H1 (cell line): ENCODE measurements at regions not wholly inside any gene's neighbourhood (a gene's known extent, or its start where the extent isn't known, plus 50 kb on each side); places are given as distances from the start of the nearest gene placed in this dataset.

Source experiments
- CTCF ChIA-PET: fragments of 300-600 bp; sonication (Branson Sonifier 250); formaldehyde crosslinking; loops from one replicate; lab custom pipeline; 2021; ENCODE audit not compliant: partially characterized antibody; lab: Charles Lee
- POLR2A ChIA-PET: fragments of 300-600 bp; sonication (Branson Sonifier 250); formaldehyde crosslinking; loops from one replicate; lab custom pipeline; 2021; ENCODE audit warnings: inconsistent platforms; ENCODE audit not compliant: partially characterized antibody; lab: Charles Lee
- DNase-seq, 2 experiments: peaks; one replicate each; pipeline versions ENCODE4 v3.0.0 to v3.0.0-alpha.2; 2010 to 2022; ENCODE audit warnings: low spot score in 2 of 2, low read depth in 1 of 2, mixed read lengths in 1 of 2
- FAIRE-seq: peaks from 2 replicates; lab custom pipeline; 2011; peaks lifted over from hg19 to GRCh38; lab: Jason Lieb, UNC
- H2AFZ ChIP-seq: 2 replicates; pipeline ENCODE4 v1.8.1; 2012; ENCODE audit warnings: low read length, inconsistent platforms
- H2AK5ac ChIP-seq: 2 replicates; pipeline ENCODE4 v1.6.1; 2013; ENCODE audit warnings: low read depth, low read length
- H2BK120ac ChIP-seq: replicated peaks from 2 replicates; pipeline ENCODE3; 2013; ENCODE audit warnings: low read depth, low read length, inconsistent platforms
- H2BK12ac ChIP-seq: 2 replicates; pipeline ENCODE4 v1.6.1; 2013; ENCODE audit warnings: low read depth, low read length
- H2BK15ac ChIP-seq: 2 replicates; pipeline ENCODE4 v1.6.1; 2013; ENCODE audit warnings: low read length
- H2BK20ac ChIP-seq: 2 replicates; pipeline ENCODE4 v1.6.1; 2013; ENCODE audit warnings: low read length
- H2BK5ac ChIP-seq: 2 replicates; pipeline ENCODE4 v1.6.1; 2013; ENCODE audit warnings: low read depth, low read length
- H3K14ac ChIP-seq: 2 replicates; pipeline ENCODE4 v1.6.1; 2013; ENCODE audit warnings: inconsistent platforms; ENCODE audit not compliant: insufficient read length
- H3K18ac ChIP-seq: 2 replicates; pipeline ENCODE4 v1.6.1; 2013; ENCODE audit warnings: low read length; ENCODE audit errors: extremely low read depth
- H3K23ac ChIP-seq: 2 replicates; pipeline ENCODE4 v1.6.1; 2013; ENCODE audit warnings: inconsistent platforms; ENCODE audit not compliant: insufficient read length
- H3K23me2 ChIP-seq: 2 replicates; pipeline ENCODE4 v1.6.1; 2013; ENCODE audit warnings: low read depth, low read length
- H3K27ac ChIP-seq: 2 replicates; pipeline ENCODE4 v1.6.1; 2011; ENCODE audit warnings: low read depth, low read length, inconsistent platforms
- H3K27me3 ChIP-seq, 4 experiments: replicated peaks in 1 of 4; 1 replicate in 1 of 4; 2 replicates in 3 of 4; pipeline versions ENCODE4 v1.6.1 to v1.8.1; 2011 to 2013; ENCODE audit warnings: low read length in 3 of 4, mild to moderate bottlenecking in 3 of 4, inconsistent platforms in 2 of 4, mixed read lengths in 2 of 4, moderate library complexity in 1 of 4; ENCODE audit not compliant: control insufficient read depth in 3 of 4, insufficient read depth in 3 of 4; ENCODE audit errors: extremely low read depth in 1 of 4
- H3K36me3 ChIP-seq, 4 experiments: 2 replicates each; pipeline versions ENCODE4 v1.6.1 to v1.8.1; 2011 to 2013; ENCODE audit warnings: mild to moderate bottlenecking in 4 of 4, low read length in 3 of 4, moderate library complexity in 2 of 4, control low read depth in 1 of 4, inconsistent platforms in 1 of 4; ENCODE audit not compliant: insufficient read depth in 4 of 4, control insufficient read depth in 2 of 4
- H3K4ac ChIP-seq: replicated peaks from 2 replicates; pipeline ENCODE3; 2013; ENCODE audit warnings: low read length, low read depth, mixed read lengths, inconsistent platforms; ENCODE audit not compliant: insufficient read length
- H3K4me1 ChIP-seq, 4 experiments: replicated peaks in 1 of 4; 1 replicate in 1 of 4; 2 replicates in 3 of 4; pipeline versions ENCODE4 v1.6.1 to v1.8.1; 2011 to 2013; ENCODE audit warnings: low read length in 3 of 4, inconsistent platforms in 2 of 4, mixed read lengths in 1 of 4; ENCODE audit not compliant: insufficient read depth in 4 of 4, control insufficient read depth in 3 of 4
- H3K4me2 ChIP-seq, 2 experiments: 2 replicates each; pipeline versions ENCODE4 v1.6.1 to v1.8.1; 2011 to 2013; ENCODE audit warnings: low read depth in 2 of 2, low read length in 2 of 2, control low read depth in 1 of 2, inconsistent platforms in 1 of 2, mild to moderate bottlenecking in 1 of 2; ENCODE audit not compliant: insufficient read depth in 1 of 2
- H3K4me3 ChIP-seq, 4 experiments: fragments of 200-600, 300-600 bp in 1 of 4; sonication (generic), shearing (Covaris generic), sonication (Bioruptor Twin) in 1 of 4; 2 replicates each; pipeline versions ENCODE4 v1.5.1 to v1.8.1; 2011 to 2016; ENCODE audit warnings: low read length in 4 of 4, low read depth in 3 of 4, control low read depth in 2 of 4, inconsistent platforms in 2 of 4, mild to moderate bottlenecking in 2 of 4, mixed read lengths in 1 of 4, moderate library complexity in 1 of 4; ENCODE audit not compliant: insufficient read depth in 2 of 4; ENCODE audit errors: extremely low read depth in 1 of 4
- H3K56ac ChIP-seq: replicated peaks from 2 replicates; pipeline ENCODE3; 2013; ENCODE audit warnings: low read depth, mild to moderate bottlenecking, mixed read lengths, low read length, inconsistent platforms; ENCODE audit not compliant: insufficient read length
- H3K79me1 ChIP-seq: 2 replicates; pipeline ENCODE4 v1.6.1; 2013; ENCODE audit warnings: low read depth, low read length, control low read depth
- H3K79me2 ChIP-seq, 2 experiments: 2 replicates each; pipeline versions ENCODE4 v1.6.1 to v1.8.1; 2012 to 2013; ENCODE audit warnings: low read length in 2 of 2, mild to moderate bottlenecking in 2 of 2, inconsistent platforms in 1 of 2; ENCODE audit not compliant: insufficient read depth in 2 of 2, control insufficient read depth in 1 of 2
- H3K9ac ChIP-seq, 4 experiments: replicated peaks in 1 of 4; 1 replicate in 1 of 4; 2 replicates in 3 of 4; pipeline versions ENCODE4 v1.6.1 to v1.8.1; 2011 to 2013; ENCODE audit warnings: low read depth in 3 of 4, low read length in 3 of 4, control low read depth in 2 of 4, mild to moderate bottlenecking in 2 of 4, moderate library complexity in 2 of 4, inconsistent platforms in 1 of 4; ENCODE audit errors: extremely low read depth in 1 of 4
- H3K9me3 ChIP-seq, 2 experiments: 2 replicates each; pipeline versions ENCODE4 v1.6.1 to v1.8.1; 2012 to 2013; ENCODE audit warnings: mild to moderate bottlenecking in 2 of 2, moderate library complexity in 2 of 2, control low read depth in 1 of 2, inconsistent platforms in 1 of 2, low read depth in 1 of 2, low read length in 1 of 2, mixed read lengths in 1 of 2; ENCODE audit not compliant: insufficient read depth in 2 of 2
- H4K20me1 ChIP-seq, 2 experiments: replicated peaks in 1 of 2; 2 replicates each; pipeline versions ENCODE3 to v1.8.1; 2011 to 2013; ENCODE audit warnings: inconsistent platforms in 2 of 2, low read length in 2 of 2, mild to moderate bottlenecking in 1 of 2; ENCODE audit not compliant: insufficient read depth in 2 of 2, control insufficient read depth in 1 of 2
- H4K5ac ChIP-seq: 2 replicates; pipeline ENCODE4 v1.6.1; 2013; ENCODE audit warnings: low read length, low read depth, mixed read lengths, inconsistent platforms; ENCODE audit not compliant: insufficient read length
- H4K8ac ChIP-seq: 2 replicates; pipeline ENCODE4 v1.8.0; 2013; ENCODE audit warnings: mild to moderate bottlenecking, moderate library complexity, low read length, inconsistent platforms; ENCODE audit not compliant: insufficient read depth; ENCODE audit errors: extremely low read depth
- H4K91ac ChIP-seq: replicated peaks from 2 replicates; pipeline ENCODE3; 2013; ENCODE audit warnings: low read length, mixed read lengths, inconsistent platforms; ENCODE audit not compliant: insufficient read length
- CTBP2 ChIP-seq: IDR thresholded peaks from 2 replicates; pipeline ENCODE4 v1.7.0; 2011; ENCODE audit warnings: borderline replicate concordance, mild to moderate bottlenecking, moderate library complexity, mixed read lengths, low read length; ENCODE audit not compliant: insufficient read depth, insufficient read length
- CTCF ChIP-seq, 3 experiments: IDR thresholded peaks; 1 replicate in 2 of 3; 2 replicates in 1 of 3; pipeline versions ENCODE4 v1.5.1 to v1.6.1; 2011; ENCODE audit warnings: low read length in 3 of 3, mild to moderate bottlenecking in 3 of 3, inconsistent platforms in 2 of 3, low read depth in 1 of 3, moderate library complexity in 1 of 3; ENCODE audit not compliant: insufficient read depth in 1 of 3; ENCODE audit errors: control extremely low read depth in 1 of 3
- FOSL1 ChIP-seq: IDR thresholded peaks from 2 replicates; pipeline ENCODE4 v1.6.1; 2011; ENCODE audit warnings: mild to moderate bottlenecking, low read depth, low read length, moderate library complexity; ENCODE audit not compliant: insufficient read depth
- RAD21 ChIP-seq, 2 experiments: IDR thresholded peaks in 1 of 2; conservative IDR thresholded peaks in 1 of 2; 2 replicates each; pipeline ENCODE4 v1.6.1; 2011; ENCODE audit warnings: low read depth in 2 of 2, low read length in 2 of 2, improper control_type of control experiment in 1 of 2, inconsistent platforms in 1 of 2, mild to moderate bottlenecking in 1 of 2, moderate library complexity in 1 of 2
- WGBS, 2 experiments: shearing (Covaris generic) in 1 of 2; methylation state at CpG; one replicate each; pipeline versions ENCODE4 v1.1.6 to v1.1.7; 2013 to 2015; ENCODE audit warnings: low lambda C conversion rate in 2 of 2, mixed read lengths in 2 of 2, inconsistent platforms in 1 of 2, low coverage in 1 of 2, missing lambda C conversion rate in 1 of 2; ENCODE audit not compliant: insufficient replicate concordance in 2 of 2, insufficient coverage in 1 of 2, insufficient read length in 1 of 2; ENCODE audit errors: extremely low coverage in 1 of 2, missing lambda C conversion rate in 1 of 2; 5-methylcytosine and 5-hydroxymethylcytosine counted together

GRCh38 chr7:156307193-156307592 lies 333.4 kb upstream of the RNF32 start:
- Histone ChIP-seq H3K14ac (no peak overlapping the region), H3K9me3 (no peaks in the 10 kb centered on the region), H3K4ac (no peak overlapping the region), H4K8ac (no peak overlapping the region), H2AK5ac (no peak overlapping the region), H2BK20ac (no peak overlapping the region), H2AFZ (no peak overlapping the region), H4K20me1 (no peaks in the 10 kb centered on the region), H3K27ac (no peak overlapping the region), H3K4me1 (peaks cover 0 to 5% (median 0%) of the 10 kb centered on the region in 4 experiments; a peak in 1 of 7 replicates), H2BK120ac (no peak overlapping the region), H2BK15ac (no peak overlapping the region), H2BK12ac (no peak overlapping the region), H4K5ac (no peak overlapping the region), H3K4me2 (no peak overlapping the region), H3K23ac (no peak overlapping the region), H3K23me2 (no peaks in the 10 kb centered on the region), H3K9ac (no peak overlapping the region), H3K18ac (no peak overlapping the region), H3K36me3 (no peaks in the 10 kb centered on the region), H2BK5ac (no peak overlapping the region), H3K79me2 (no peaks in the 10 kb centered on the region), H3K27me3 (peaks cover 0 to 2% (median 0%) of the 10 kb centered on the region in 4 experiments; a peak in 1 of 7 replicates), H3K4me3 (no peak overlapping the region), H4K91ac (no peak overlapping the region), H3K79me1 (no peaks in the 10 kb centered on the region), H3K56ac (no peak overlapping the region)
- WGBS, 2 experiments = 94% methylated on average over 9 of the region's 9 CpGs; no CpG with 5 or more reads in 1 of the 2 experiments
- ChIA-PET CTCF (interaction anchor here (0.6 kb wide), 1 partner anchor 199 kb away, joined by 3 read pairs; no protein-coding TSS in a partner anchor), POLR2A (no interaction called here)
- DNase-seq = no peak
- TF ChIP-seq CTCF (IDR thresholded peaks at IDR 0.05; ENCODE audit: control extremely low read depth in 1 of 3, insufficient read depth in 1 of 3, low read depth in 1 of 3, low read length in 3 of 3) (peak; percentile 3 to 27 (median 18); a peak in 3 of 4 replicates), CTBP2 (no peak), FOSL1 (no peak), RAD21 (IDR thresholded peaks at IDR 0.05 in 1 of 2, conservative IDR thresholded peaks at IDR 0.05 in 1 of 2; ENCODE audit: low read depth in 2 of 2, low read length in 2 of 2) (peak; percentile 20 to 47; a peak in 3 of 4 replicates)
- no peak for FAIRE-seq
